ENCODE measurements at regions not wholly inside any gene's neighbourhood (a gene's known extent, or its start where the extent isn't known, plus 50 kb on each side); places are given as distances from the start of the nearest gene placed in this dataset.
A peak's percentile ranks its signal among the peaks of the same experiment; 100 is the strongest.

GRCh38 chr3:170814822-170815221 lies 55.2 kb downstream of the RPL22L1 start:
- DNase-seq (ENCODE audit: low read depth, low spot score), result no peak

GRCh38 chr3:170813266-170813665 lies 56.7 kb downstream of the RPL22L1 start:
- no peak for TF ChIP-seq CTCF (IDR thresholded peaks at IDR 0.05; ENCODE audit: low read depth, low read length)
- in situ Hi-C loops (cut with HindIII; ENCODE audit: low sequenced_read_pairs), result loop anchor here (10.0 kb wide), 1 partner anchor 388 kb away; no protein-coding TSS in a partner anchor
- no peak overlapping the region for H3K4me3 ChIP-seq (ENCODE audit: low read depth, low read length)
- no peak for DNase-seq (ENCODE audit: low read depth, low spot score)

More at GRCh38 chr3:170814822-170815221, 55.2 kb downstream of the RPL22L1 start:
- in situ Hi-C loops (cut with HindIII; ENCODE audit: low sequenced_read_pairs), result loop anchor here (10.0 kb wide), 1 partner anchor 390 kb away; no protein-coding TSS in a partner anchor
- no peak overlapping the region for H3K4me3 ChIP-seq (ENCODE audit: low read depth, low read length)
- TF ChIP-seq CTCF (IDR thresholded peaks at IDR 0.05; ENCODE audit: low read depth, low read length), result no peak

GRCh38 chr3:170811928-170812591 lies 57.9 kb downstream of the RPL22L1 start:
- TF ChIP-seq CTCF (IDR thresholded peaks at IDR 0.05; ENCODE audit: low read depth, low read length), result peak; percentile 89
- H3K4me3 ChIP-seq (ENCODE audit: low read depth, low read length), result no peak overlapping the region

GRCh38 chr3:170811515-170811914 lies 58.5 kb downstream of the RPL22L1 start:
- TF ChIP-seq CTCF (IDR thresholded peaks at IDR 0.05; ENCODE audit: low read depth, low read length), result no peak
- in situ Hi-C loops (cut with HindIII; ENCODE audit: low sequenced_read_pairs), result loop anchor here (10.0 kb wide), 1 partner anchor 387 kb away; no protein-coding TSS in a partner anchor
- peak; percentile 59 for DNase-seq (ENCODE audit: low read depth, low spot score)
- no peak overlapping the region for H3K4me3 ChIP-seq (ENCODE audit: low read depth, low read length)

More at GRCh38 chr3:170811928-170812591, 57.9 kb downstream of the RPL22L1 start:
- in situ Hi-C loops (cut with HindIII; ENCODE audit: low sequenced_read_pairs), result loop anchor here (10.0 kb wide), 1 partner anchor 387 kb away; no protein-coding TSS in a partner anchor
- peak; percentile 88 for DNase-seq (ENCODE audit: low read depth, low spot score)

- DNase-seq (ENCODE audit: low read depth, low spot score), result peak; percentile 61
- in situ Hi-C loops (cut with HindIII; ENCODE audit: low sequenced_read_pairs), result loop anchor here (10.0 kb wide), 1 partner anchor 385 kb away; no protein-coding TSS in a partner anchor
- TF ChIP-seq CTCF (IDR thresholded peaks at IDR 0.05; ENCODE audit: low read depth, low read length), result no peak
- no peak overlapping the region for H3K4me3 ChIP-seq (ENCODE audit: low read depth, low read length)
Measured at GRCh38 chr3:170809975-170810357, 60.0 kb downstream of the RPL22L1 start.

- DNase-seq (ENCODE audit: low read depth, low spot score), result peak; percentile 81
- H3K4me3 ChIP-seq (ENCODE audit: low read depth, low read length), result no peak overlapping the region
- peak; percentile 75 for TF ChIP-seq CTCF (IDR thresholded peaks at IDR 0.05; ENCODE audit: low read depth, low read length)
- in situ Hi-C loops (cut with HindIII; ENCODE audit: low sequenced_read_pairs), result no loop called here
Measured at GRCh38 chr3:170809007-170809974, 60.7 kb downstream of the RPL22L1 start.

Measured in astrocyte of the spinal cord (primary cell).